Fibroblast of gingiva (primary cell): ENCODE measurements at regions not wholly inside any gene's neighbourhood (a gene's known extent, or its start where the extent isn't known, plus 50 kb on each side); places are given as distances from the start of the nearest gene placed in this dataset.

Experiments
- DNase-seq: peaks from one replicate; pipeline ENCODE4 v3.0.0-alpha.2; 2011; ENCODE audit warnings: low read depth

- DNase-seq, result no peak
These were observed 186.8 kb downstream of the ZEB2 start for GRCh38 chr2:144333143-144333555.

DNA sequence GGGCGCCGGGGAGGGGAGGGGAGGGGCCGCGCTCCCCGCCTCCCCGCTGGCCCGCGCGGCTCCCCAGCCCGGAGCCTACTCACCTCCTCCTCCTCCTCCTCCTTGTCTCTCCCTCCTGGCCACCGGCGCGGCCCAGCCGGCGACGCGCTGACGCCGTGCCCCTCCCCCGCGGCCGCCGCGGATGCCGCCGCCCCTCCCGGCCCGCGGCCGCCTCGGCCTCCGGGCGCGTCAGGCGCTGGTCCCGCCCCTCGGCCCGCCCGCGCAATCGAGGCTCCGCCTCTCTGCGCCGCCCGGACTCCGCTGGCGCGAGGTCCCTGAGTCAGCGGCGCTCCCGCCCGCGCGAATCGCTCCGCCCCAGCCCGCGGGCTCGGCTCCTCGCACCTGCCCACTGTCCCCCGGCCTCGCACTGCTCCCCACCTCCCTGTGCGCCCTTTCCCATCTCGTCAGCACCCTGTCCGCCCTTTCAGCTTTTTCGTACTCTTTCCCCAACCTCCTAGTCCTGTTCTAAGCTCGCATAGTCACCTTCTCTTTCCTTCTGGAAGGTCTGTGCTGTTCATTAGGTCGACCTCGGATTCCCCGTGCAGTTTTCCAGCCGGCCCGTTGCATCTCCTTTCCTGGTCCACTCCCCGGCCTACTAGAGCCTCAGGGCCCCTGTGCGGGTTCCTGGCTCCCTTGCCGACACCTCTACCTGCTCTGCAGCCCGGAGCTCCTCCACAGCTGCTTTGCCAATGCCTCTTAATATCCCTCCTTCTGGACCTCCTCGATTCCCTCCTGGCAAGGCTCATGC, 187.4 kb downstream of the ZEB2 start:
- peak; percentile 88 for DNase-seq

GRCh38 chr2:144331674-144332355, 188.1 kb downstream of the ZEB2 start:
- no peak for DNase-seq

DNA sequence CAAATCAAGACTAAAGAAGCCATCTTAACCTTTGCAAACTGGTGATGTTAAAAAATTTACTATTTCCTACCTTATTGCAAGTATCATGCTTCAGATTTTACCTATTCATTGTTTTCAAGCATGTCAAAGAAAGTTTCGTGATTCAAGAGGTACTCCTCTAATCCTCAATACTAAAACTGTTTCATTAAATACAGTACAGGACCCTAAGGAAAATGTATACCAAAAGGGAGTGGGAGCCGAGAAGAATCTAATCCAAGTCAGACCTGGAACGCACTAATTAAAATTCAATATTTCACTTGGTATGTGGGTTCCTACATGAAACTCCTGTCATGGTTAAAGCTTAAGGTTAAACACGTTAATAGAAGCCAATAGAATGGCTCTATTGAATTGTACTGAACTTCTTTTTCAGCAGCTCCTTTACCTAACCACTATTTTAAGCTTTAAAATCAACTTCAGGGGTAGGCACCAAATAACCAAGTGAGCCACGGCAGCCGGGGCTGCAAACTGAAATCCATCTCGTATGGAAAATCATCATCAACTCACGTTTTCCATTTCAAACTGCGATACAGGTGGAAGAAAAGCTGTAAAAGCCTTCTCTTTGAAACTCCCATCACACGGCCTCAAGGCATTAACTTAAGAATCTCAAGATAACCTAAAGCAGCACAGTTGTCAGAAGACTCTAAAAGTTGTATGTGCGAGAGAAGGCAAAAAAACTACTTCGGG, 188.8 kb downstream of the ZEB2 start:
- DNase-seq, result no peak

GRCh38 chr2:144329472-144329871, 190.4 kb downstream of the ZEB2 start:
- no peak for DNase-seq

DNA sequence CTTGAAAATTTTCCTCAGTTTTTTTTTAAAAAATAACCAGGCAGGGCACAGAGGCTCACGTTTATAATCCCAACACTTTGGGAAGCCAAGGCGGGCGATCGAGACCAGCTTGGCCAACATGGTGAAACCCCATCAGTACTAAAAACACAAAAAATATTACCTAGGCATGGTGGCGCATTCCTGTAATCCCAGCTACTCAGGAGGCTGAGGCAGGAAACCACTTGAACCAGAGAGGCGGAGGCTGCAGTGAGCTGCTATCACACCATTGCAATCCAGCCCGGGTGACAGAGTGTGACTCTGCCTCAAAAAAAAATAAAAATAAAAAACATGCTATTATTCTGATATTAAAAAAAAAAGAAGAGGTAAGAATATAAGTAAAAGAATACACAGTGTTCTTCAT, 191.0 kb downstream of the ZEB2 start:
- no peak for DNase-seq

DNA sequence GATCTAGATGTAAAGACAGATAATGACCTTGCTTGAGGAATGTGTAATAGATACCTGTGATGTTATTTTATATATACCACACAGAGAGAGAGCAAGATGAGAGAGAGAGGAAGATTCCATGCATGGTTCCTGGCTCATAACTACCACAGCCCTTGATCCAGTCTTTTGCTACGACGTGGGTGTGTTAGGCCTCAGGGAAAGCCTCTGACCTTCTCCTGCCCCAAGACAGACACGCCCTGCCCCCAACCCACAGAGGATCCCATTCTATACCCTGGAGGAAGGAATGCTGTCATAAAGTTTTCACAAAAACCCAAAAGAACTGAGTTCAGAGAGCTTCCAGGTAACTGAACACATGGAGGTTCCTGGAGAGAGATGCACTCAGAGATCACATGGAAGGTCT, 193.1 kb downstream of the ZEB2 start:
- DNase-seq, result no peak

- no peak for DNase-seq
These were observed 194.8 kb downstream of the ZEB2 start for GRCh38 chr2:144325086-144325485.

DNA sequence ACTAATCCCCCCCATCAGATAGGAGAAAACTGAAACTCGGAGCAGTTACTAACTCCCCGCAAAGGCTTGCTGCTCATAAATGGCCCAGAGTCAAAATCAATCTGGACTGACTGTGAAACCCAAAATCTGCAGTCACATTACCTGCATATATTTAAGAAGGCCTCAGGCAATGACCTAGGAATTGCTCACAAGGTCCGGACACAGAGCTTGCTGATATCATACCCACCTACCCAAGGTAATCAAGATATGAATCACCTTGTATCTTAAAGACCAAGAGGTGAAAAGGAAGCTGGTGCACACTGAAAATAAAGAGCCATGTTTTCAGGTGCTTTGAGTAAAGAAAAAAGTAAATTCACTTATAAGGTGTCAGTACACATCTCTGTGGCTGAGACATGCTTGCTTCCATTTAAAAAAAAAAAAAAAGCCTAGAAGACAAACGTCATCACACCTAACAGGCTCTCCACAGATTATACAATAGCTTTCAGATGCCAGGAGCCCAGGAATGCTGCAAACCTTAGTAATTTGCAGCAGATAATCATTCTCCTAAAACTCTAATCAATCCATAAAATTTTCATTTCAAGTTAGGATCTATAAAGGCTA, 195.4 kb downstream of the ZEB2 start:
- DNase-seq, result no peak

GRCh38 chr2:144323946-144324345, 196.0 kb downstream of the ZEB2 start:
- no peak for DNase-seq

- DNase-seq, result peak; percentile 91
These were observed 197.5 kb downstream of the ZEB2 start for GRCh38 chr2:144322379-144322778.

DNA sequence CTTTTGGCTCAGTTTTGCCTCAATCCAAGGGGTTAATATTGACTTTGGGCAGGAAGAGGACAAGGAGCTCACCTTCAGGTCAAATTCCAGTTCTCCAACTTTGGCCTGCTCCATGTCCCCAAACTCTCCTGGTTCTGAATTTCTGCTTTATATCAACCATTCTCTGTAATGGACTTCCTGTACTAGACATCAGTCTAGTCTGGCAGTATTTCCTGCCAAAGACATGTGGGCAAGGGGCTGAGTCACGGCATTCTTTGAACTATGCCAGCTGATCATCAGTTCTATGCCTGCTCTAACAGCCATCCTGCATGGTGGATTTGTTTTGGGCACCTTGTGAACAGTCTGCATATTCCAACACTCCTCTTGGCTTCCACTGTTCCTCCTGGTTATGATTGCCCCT, 199.4 kb downstream of the ZEB2 start:
- peak; percentile 64 for DNase-seq

DNA sequence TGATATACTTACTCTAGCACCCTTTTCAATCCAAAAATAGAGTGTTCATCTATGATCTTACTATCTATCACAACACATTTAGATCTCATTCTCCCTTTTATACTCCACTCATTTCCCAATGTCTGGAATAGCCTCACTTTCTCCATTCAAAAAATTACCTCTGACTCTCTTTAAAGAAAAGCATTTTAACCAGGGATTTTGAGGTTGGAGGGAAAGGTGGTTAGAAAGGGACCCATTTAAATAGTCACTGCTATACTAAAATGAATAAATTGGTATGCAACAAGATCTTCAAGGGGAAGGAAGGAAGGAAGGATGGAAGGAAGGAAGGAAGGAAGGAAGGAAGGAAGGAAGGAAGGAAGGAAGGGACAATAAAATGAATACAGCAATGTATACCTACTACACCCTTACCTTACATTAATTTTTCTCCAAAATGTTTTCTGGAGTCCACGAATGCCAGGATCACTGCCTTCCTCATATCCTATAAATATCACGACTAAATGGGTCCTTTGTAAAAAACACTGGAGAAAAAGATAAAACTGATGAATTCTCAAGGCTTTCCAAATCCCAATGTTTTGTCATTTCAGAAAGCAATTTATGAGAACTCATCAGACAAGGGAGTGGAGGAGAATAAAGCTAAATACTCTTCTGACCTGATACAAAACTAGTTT, 202.7 kb downstream of the ZEB2 start:
- DNase-seq, result no peak

DNA sequence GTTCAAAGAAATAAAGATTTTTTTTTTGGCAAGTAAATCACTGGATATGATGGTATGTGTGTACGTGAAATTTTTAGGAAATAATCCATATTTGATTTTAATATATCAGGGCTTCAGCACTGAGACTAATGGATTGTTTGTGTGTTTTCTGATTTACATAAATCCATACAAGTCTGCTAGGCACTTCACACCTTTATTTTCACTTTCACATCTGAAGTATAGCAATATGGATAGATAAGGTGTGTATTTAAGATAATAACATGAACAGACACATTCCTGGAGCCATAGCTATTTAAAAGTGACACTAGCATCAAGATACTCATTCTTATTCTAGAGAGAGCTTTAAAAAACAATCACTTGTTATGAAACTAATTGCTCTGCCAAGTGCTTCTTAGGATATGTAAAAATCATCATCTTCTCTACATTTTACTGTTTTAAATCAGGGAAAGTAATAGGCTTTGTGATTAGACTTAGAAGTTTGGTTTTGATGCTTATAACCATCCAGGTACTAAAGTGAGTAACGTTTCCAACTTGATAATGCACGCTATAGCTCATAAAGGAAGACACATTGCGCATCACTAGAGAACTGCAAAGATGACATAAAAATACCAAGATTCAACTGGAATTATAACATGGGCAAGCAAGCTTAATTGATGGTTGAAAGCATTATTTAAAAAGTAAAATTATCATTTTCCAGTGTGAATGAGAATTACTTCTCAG, 208.9 kb downstream of the ZEB2 start:
- DNase-seq, result no peak

DNA sequence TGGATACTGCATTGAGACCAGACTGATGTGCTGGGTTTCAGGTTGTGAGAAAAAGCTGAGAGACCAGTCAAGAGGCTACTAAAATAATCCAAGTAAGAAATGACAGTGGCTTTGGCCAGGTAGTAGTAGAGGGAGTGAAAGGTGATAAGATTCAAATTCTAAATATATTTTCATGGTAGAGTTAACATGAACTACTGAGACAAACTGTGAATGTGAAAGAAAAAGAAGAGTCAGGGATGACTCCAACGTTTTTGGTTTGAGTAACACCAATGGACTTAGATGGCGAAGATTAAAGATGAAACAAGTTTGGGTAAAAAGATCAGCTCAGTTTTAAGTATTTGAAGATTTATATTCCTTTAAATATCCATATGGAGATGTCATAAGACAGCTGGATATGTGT, 209.4 kb downstream of the ZEB2 start:
- DNase-seq, result no peak

- no peak for DNase-seq
These were observed 212.2 kb downstream of the ZEB2 start for GRCh38 chr2:144307711-144308110.

GRCh38 chr2:144304202-144304601, 215.7 kb downstream of the ZEB2 start:
- no peak for DNase-seq

DNA sequence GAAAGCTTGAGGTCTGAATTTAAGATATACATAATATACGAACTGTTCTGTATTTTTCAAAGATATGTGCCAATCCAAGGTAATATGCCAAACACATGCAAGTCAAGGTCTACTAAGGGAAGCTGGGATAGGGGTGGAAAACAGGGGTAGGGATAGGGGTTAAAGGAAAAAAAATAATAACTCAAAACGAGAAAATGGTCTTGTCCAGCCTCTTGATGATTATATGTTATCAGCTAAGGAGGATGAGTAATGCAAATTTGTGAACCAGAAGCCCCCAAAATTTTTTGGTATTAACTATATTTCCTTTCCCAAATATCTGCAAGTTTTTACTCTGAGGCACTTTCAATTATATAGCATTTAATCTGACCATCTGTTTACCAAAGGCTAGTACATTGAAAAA, 219.3 kb downstream of the ZEB2 start:
- no peak for DNase-seq

GRCh38 chr2:144290276-144290675, 229.6 kb downstream of the ZEB2 start:
- DNase-seq, result no peak

DNA sequence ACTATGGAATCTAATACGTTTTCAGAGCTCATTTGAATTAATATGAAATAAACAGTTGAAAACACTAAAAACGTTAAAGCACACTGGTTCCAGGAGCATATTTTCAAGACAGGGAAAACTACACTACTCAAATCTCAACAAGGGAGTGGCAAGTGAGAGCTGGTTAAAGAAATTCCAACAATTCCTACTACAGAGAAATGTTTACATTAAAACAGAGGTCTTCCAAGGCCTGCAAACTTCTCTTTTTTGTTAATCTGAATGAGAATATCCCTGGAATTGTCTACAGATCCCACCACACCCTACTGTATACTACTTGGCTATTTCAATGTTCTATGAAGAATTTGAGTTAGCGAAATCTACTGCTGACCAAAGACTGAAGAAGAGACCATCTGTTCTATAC, 231.5 kb downstream of the ZEB2 start:
- no peak for DNase-seq

DNA sequence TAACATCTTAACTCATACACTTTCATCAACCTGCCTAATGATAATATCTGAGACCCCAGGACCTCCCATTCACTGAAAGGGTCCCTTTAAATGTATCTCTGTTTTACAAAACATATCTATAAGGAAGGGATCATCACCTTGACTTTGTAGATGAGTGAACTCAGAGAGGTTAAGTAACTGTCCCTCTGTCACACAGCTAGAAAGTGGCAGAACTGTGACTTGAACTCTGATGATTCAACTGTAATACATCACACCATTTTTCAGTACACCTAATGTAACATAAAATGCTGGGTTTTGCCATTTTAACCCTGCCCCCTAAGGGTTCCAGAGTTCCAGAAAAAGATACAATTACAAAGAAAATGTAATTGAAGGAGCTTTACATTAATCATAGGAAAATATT, 234.6 kb downstream of the ZEB2 start:
- no peak for DNase-seq
